Hematopoietic multipotent progenitor cell treated with erythropoietin and hydrocortisone succinate and interleukin-3 and kit ligand, for 17 days (in vitro differentiated cells): ENCODE measurements at regions not wholly inside any gene's neighbourhood (a gene's known extent, or its start where the extent isn't known, plus 50 kb on each side); places are given as distances from the start of the nearest gene placed in this dataset.
A peak's percentile ranks its signal among the peaks of the same experiment; 100 is the strongest.

ENCODE experiments used
- DNase-seq: peaks from one replicate; pipeline ENCODE4 v3.0.0-alpha.2; 2015; ENCODE audit warnings: low spot score

DNA sequence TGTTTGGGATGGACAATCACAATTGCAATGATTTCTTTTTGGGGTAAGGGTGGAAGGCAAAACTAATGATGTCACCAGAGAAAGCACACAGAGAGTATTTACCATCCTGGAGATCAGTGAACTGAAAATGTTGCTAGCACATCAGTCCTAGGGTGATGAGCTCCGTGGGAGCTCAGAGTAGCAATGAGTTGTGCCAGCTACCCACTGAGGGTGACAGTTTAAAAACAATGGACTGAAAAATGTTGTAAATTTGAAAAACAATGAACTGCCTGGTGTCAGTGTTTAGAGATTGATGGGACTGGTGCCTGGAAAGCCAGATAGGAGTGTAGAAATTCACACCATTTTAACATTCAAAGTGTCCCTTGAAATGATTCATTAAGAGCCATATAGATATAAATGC lies 198.5 kb downstream of the ATP23 start:
- DNase-seq, result no peak

DNA sequence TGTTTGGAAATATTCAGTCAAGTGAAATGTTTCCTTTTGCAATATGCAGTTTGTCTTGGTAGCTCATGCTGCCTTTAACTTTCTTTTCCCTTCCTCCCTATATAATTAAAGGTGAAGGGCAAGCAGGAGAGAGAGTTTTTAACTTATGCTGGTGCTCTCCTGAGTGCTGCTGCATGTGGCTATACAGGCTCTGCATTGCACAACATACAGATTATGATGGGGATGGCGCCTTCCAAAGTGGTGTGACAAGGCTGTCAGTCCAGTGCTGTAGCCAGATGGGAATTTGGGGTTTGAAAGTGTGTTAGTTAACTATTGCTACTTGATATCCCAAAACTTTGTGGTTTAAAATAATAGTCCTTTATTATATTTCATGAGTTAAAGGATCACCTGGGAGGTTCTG lies 199.0 kb downstream of the ATP23 start:
- no peak for DNase-seq

DNA sequence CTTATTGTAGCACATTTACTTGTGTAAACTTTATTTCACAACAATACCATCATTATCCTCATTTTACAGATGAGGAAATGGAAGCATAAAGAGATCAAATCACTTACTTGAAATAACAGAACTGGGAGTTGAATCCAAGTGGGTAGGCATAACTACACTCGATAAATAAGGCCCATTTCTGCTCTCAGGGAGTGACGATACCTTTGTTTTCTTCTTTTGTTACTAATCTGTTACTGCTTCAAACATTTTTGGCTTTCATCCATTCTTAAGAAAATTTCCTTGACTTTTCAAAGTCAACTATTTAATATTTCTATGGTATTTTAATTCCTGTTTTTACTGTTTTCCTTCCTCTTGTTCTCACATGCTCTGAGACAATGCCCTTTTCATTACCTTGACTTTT lies 201.6 kb downstream of the ATP23 start:
- no peak for DNase-seq

DNA sequence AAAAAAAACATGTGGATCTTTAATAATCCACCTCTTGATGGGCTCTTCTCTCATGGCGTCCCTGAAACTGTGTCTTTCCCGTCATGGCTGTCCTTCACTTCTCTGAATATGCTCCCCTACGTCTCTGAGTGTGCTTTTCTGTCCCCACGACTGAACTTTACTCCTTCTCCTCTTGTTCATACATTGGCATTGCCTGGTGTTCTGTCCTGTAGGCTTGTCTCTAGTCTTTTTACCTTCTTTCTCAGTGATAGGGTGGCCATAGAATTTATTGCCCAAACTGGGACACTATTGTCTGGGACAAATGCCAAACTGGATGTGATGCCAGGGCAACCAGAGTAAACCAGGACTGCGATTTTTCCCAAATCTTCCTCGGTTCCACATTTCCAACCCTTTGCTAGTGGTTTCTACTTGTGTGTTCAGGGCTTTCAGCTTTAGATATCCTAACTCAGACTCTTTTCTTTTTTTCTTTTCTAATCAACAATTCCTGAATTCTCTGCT lies 202.2 kb downstream of the ATP23 start:
- no peak for DNase-seq

DNA sequence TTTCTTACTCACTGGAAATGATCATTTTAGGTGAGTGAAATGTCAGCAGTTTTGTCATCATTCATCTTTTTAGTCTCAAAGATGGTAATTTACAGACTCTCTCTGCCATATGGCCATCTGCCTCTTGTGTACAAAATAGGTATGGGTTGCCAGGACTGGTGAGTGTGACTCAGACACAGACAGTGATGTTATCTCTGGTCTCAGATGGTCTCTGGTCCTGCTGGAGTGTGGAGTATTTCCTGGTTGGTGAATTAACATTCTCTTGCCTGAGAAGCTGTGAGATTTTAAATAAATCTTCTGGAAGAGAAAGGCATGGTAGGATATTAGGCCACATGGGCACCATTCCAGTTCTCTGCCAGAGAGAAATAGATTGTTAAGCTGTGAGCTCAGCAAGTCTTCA lies 207.0 kb downstream of the ATP23 start:
- DNase-seq, result no peak

DNA sequence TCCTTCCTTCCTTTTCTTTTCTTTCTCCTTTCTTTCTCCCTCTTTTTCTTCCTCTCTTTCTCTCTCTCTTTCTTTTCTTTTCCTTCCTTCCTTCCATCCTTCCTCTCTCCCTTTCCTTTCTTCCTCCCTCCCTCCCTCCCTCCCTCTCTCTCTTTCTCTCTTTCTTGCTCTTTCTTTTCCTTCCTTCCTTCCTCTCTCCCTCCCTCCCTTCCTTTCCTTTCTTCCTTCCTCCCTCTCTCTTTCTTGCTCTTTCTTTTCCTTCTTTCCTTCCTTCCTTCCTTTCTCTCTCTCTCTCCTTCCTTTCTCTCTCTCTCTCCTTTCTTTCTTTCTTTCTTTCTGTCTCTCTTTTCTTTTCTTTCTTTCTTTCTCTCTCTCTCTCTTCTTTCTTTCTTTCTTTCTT lies 207.6 kb downstream of the ATP23 start:
- no peak for DNase-seq

DNA sequence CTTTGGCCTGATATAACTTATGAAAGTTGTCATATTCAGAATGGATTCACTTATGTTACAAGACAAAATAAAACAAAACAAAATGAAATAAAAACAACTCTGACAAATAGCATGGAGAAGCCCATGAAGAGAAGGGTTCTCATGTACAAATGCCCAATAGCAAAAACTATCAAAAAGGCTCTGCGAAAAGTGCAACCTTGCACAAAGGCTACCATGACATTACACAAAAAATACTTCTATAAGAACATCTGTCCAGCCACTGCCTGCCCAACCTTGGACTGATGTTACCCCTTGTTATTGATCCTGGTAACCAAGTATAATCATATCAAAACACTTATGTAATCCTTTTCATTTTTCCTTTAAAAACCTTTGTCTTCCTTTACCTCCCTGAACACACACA lies 213.0 kb downstream of the ATP23 start:
- DNase-seq, result no peak

DNA sequence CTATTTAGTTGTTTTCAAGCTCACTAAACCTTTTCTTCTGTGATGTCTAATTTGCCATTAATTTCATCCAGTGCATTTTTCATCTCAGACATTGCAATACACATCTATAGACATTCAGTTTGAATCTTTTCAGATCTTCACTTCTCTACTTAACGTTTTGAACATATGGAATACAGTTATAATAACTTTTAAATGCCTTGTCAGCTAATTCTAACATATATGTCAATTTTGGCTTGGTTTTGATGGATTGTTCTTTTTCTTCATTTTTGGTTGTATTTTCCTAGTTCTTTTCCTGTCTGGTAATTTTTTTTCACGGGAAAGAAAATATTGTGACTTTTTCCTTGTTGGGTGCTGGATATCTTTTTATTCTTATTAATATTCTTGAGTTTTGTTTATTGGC lies 215.3 kb downstream of the ATP23 start:
- no peak for DNase-seq

DNA sequence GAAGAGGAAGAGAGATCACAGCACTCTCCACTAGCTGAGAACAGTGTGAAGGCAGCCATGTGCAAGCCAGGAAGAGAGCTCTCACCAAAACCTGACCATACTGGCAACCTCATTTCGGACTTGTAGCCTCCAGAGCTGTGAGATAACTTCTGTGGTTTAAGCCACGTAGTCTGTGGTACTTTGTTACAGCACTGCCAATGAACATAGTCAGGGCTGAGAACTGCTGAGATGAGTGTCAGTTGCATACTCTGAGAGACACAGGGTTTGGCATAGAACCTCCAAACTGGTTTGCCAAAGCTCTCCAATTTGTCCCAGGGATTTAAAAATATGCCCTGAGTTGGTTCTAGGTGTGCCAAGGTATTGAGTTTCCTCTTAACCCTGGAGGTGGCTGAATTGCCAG lies 218.6 kb downstream of the ATP23 start:
- DNase-seq, result no peak

DNA sequence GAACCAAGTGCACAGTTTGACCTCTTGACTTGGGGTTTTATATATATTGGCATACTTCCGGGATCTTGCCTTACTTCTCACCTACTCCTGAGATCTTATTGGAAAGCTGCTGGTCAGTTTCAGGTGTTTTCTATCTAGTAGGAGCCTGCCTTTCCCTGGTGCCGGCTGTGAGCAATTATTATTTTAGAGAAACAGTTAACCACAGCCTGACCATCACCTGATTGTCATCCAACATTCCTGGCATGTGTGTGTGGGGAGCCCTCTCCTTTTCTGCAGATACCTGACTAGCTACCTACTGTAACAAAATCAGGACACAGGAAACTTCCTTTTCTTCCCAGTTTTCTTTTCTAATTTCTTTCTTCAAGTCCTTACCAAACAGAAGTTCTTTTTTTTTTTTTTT lies 220.4 kb downstream of the ATP23 start:
- DNase-seq, result no peak

DNA sequence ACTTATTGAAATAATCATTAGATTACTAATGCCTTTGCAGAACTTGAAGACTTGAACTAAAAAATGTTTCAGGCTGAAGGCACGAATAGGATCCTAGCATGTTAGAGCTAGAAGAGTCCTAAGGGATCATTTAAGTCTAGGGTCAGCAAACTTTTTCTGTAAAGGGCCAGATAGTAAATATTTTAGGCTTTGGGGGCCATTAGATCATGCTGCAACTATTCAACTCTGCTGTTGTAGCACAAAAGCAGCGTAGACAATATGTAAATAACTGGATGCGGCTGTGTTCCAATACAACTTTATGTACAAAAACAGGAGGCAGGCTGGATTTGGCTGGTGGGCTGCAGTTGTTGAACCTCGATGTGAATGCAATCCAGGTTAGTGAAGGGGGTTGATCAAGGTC lies 221.7 kb downstream of the ATP23 start:
- DNase-seq, result no peak

DNA sequence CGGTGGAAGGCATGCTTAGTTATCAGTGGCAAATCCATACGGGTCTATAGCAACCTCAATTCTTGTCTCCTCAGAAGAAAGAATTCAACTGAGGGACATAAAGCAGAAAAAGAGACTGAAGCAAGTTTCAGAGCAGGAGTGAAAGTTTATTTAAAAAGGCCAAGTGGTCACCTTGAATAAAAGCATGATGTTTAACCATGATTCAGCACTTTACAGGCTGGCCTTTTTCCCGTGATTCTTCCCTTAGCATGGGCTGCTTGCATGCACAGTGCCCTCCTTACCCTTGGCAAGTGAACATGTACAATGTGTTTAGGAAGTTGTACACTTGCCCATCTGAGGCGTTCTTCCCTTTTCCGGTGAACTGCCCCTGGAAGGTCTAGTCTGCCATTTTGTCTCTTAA lies 225.3 kb downstream of the ATP23 start:
- no peak for DNase-seq

DNA sequence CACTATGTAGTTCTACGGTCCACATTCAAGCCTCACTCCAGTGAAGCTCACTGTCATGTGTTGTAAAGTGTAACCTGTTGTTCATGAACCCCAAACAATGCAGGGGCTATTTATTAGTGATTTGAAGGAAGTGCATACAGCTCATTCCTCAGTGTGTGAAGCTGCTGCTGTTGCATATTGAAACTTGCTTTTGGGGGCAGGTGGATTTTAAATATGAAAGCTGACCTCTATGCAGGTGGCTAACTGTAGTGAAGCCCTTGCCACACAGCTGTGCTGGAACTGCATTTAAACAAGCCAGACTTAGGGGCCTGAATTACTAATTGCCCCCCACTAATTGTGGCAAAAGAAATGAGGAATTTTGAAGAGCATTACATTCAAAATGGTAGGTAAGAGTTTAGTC lies 226.3 kb downstream of the ATP23 start:
- no peak for DNase-seq

DNA sequence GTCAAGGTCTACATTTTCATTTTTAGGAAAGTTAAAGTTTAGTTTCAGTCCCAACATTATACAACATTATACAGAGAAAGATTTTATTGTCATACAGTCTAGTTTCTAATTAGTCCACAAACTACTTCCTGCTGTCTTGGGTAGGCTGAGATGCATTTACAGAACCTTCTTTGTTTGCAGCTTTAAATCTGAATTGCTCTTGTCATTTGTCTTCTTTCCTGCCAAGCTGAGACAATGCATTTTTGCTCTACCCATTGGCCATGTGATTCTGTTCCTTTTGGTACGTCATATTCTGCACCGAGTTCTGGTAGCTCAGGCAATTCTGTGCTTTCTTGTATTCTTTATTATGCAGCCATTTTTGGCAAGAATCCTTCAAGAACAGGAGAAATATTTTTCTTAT lies 228.5 kb downstream of the ATP23 start:
- DNase-seq, result no peak

DNA sequence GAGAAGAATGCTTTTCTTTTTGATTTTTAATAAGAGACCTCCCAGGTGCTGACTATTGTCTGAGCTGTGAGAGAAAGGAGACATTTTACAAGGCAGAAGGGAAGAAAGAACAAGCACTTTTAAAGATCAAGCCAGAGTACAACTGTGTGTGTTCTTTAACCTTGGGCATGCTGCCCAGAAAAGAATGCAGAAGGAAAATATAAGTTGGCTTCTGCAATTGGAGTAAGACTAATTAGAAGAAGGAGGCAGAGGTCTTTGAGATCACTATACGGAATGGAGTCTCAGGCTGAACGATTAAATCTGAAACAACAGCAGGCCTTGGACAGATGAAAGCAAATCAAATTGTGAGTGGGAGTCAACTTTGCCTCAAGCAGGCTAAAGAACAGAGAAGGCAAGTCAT lies 230.5 kb downstream of the ATP23 start:
- no peak for DNase-seq

DNA sequence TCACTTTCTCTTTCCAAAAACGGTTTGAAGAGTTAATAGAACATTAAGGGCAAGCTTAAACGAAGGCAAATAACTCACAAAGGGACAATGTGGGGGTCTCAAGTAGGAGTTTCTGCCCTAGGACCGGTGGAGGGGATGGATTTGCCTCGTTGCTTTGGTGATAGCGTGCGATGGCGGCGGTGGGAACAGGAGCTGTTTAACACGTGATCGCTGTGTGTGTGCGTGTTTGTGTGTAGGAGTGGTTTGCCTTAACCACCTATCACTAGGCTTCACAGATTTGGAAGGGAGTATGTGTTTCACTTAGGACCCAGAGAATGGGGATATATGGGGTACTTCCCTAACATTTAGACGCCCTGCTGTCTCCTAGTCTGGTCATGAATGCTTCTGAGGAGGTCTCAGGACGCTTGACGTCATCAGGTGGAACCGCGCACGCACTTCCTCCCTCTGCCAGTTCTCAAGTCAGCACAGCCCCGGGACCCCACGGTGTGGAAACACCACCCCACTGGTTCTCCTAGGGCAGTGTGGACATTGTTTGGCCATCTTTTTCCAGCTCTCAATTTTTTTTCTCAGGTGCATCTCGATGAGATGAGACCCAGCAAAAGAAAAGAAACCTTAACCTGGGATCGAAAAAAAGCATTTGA lies 231.2 kb downstream of the ATP23 start:
- no peak for DNase-seq

DNA sequence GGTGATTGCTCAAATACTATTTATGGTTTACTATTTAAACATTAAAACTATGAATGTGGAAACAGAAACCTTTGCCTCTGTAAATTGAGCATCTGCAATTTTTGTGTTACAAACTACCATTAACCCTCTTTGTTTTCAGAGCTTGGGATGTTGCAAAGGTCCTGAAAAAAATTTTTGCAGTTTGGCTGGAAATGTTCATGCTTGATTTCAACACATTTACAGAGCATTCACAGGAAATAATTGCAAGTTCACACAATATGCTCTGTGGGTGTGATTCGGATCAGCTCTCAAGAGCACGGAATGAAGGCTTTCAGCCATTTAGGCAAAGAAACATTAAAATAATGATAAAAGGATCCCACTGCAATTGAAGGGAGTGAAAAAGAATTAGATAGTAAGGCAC lies 232.9 kb downstream of the ATP23 start:
- DNase-seq, result no peak

DNA sequence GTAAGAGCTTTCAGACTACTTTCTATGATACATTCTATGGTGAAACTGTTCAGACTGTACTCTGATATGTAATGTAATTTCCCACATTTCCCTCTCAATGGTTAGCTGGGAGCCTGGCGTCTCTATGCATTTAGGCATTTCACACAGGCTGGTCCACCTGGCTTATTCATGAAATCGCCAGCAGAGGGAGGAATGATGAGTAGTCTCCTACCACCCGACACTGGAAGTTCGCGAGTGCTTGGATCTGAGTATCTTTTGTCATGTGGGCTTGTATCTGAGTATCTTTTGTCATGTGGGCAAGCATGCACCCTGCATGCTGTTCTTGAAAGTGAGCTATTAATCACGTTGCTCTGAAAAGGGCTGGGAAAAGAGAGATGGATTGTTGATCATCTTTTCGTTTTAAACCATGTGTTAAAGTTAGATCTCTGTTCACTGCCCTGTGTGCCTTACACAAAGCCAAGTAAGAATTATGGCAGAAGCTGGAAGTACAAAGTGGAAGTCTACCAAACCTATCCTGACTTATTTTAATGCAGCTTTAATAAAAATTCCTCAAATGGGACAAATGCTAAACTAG lies 235.0 kb downstream of the ATP23 start:
- DNase-seq, result peak; percentile 7

DNA sequence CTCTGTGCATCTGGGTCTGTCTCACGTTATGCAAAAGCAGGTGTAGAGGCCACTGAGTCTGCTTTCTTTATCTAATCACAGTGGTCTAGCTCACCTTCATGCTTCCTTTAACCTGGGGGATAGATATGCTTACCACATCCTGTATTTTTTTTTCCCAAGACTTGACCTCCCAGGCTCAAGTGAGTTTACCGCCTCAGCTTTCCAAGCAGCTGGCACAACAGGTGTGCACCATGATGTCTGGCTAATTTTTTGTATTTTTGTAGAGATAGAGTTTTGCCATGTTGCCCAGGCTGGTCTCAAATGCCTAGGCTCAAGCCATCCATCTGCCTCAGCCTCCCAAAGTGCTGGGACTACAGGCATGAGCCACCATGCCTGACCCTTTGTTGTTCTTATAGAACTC lies 236.0 kb downstream of the ATP23 start:
- DNase-seq, result no peak

DNA sequence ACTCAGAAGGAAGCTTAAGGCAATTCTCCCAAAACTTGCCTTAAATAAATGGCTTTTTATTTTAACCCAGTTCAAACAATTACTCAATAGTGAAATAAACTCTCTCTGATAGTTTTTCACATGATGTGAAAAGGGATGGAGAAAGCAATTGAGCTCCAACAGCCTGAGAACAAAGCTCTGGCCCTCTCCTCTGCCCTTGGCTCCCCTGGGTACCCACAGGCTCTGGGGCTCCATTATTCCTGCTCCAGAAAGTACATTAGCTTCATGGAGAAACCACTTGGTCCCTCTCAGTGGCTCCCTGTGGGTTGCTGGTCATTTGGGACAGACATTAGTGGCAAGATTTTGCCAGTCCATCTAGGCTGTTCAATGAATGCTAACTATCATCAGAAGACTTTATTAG lies 242.8 kb downstream of the ATP23 start:
- DNase-seq, result no peak

DNA sequence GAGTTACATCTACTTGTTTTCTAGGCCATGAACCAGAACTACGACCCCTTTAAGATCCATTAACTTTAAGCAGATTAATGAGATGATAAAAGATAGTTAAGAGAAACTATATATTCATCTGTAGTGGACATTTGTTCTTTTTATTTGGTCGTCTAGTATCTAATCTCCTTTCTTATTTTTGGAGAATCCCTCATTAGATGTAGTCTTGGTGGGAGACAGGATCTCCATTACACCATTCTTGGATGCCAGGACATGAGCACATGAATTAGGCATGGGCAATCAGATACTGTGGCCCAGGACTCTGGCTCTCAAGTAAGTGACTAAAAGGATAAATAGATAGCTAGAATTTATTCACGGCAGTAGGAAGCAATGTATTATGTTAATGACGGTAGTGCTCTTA lies 245.0 kb downstream of the ATP23 start:
- no peak for DNase-seq

DNA sequence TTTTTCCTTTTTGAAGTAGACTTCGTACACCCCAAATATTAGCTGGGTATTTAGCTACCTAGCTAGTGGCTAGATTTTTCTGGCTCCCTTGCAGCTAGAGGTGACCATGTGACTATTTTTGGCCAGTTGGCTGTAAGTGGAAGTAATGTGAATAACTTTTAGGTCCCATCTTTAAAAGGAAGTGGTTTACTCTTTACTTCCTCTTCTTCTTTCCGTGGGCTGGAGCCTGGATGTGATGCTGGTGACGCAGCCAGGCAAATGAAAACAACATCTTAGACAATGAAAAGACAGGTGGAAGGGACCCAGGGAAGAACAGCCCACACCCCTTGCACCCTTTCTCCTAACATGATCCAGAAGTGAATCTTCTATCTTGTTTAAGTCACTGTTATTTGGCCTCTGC lies 245.5 kb downstream of the ATP23 start:
- DNase-seq, result no peak

DNA sequence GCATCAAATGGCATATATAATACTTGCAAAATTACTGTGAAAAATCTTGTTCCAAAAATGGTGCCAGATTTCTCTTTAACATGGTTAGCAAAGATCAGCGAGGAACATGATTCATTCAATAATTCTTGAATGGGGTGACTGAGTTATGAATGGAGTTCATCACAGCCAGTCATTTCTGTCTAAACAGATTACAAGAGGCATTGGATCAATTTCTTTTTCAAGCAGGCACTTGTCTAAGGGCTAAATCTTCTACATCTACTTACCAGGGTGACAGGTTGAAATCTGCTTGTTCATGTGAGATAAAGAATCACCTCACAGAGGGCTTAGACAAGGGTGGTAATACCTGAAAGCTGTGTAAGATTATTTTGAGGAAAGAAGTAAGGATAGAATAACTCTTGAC lies 247.7 kb downstream of the ATP23 start:
- no peak for DNase-seq

DNA sequence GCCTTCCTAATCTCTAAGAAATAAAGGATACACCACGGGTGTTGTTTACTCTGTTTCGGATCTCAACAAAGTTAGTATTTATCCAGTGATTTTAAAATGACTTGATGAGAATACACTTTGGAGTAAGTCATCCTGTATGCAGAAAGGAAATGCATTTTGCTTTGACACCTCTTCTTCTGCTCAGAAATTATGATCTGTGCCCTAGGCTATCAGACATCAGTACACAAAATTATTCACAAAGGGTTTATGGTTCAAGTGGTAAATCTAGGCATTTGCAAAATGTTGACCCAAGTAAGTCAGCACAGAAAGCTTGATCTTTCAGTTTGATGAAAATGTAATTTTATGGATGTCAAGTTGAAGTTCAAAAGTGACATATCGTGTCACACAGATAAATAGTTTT lies 248.5 kb downstream of the ATP23 start:
- DNase-seq, result no peak
